RWPE2 (cell line): ENCODE measurements at regions not wholly inside any gene's neighbourhood (a gene's known extent, or its start where the extent isn't known, plus 50 kb on each side); places are given as distances from the start of the nearest gene placed in this dataset.
"Not testable (repeated sequence)": the region's sequence is repeated elsewhere in the genome, so short reads cannot be mapped to it uniquely, and the experiment has no call there.

Source experiments
- ATAC-seq: fragments of 200-7000 bp; cut with Tn5 transposase; 3 replicates; pipeline ENCODE4 v1.9.1; 2021; ENCODE audit warnings: low read depth
- DNase-seq: peaks from one replicate; pipeline ENCODE4 v3.0.0-alpha.2; 2020; ENCODE audit warnings: low spot score
- H3K27ac ChIP-seq: fragments of 450-650 bp; 2 replicates; pipeline ENCODE4 v1.5.1; 2017; ENCODE audit warnings: mild to moderate bottlenecking; ENCODE audit not compliant: poor library complexity, severe bottlenecking
- H3K27me3 ChIP-seq: fragments of 250-450 bp; sonication (Bioruptor Pico); 2 replicates; pipeline ENCODE4 v1.5.1; 2021; ENCODE audit warnings: mild to moderate bottlenecking, moderate library complexity; ENCODE audit not compliant: insufficient read depth, poor library complexity, severe bottlenecking
- H3K36me3 ChIP-seq: fragments of 250-450 bp; sonication (Bioruptor Pico); 2 replicates; pipeline ENCODE4 v1.5.1; 2020; ENCODE audit warnings: low read depth, mild to moderate bottlenecking, moderate library complexity
- H3K4me1 ChIP-seq: fragments of 250-450 bp; sonication (Bioruptor Pico); 2 replicates; pipeline ENCODE4 v1.5.1; 2021; ENCODE audit warnings: mild to moderate bottlenecking, moderate library complexity; ENCODE audit not compliant: insufficient read depth, poor library complexity, severe bottlenecking
- H3K4me3 ChIP-seq: fragments of 250-450 bp; sonication (Bioruptor Pico); 2 replicates; pipeline ENCODE4 v1.5.1; 2021; ENCODE audit warnings: mild to moderate bottlenecking, moderate library complexity; ENCODE audit not compliant: severe bottlenecking
- H3K9me3 ChIP-seq: fragments of 250-450 bp; sonication (Bioruptor Pico); 2 replicates; pipeline ENCODE4 v1.5.1; 2021; ENCODE audit warnings: mild to moderate bottlenecking, moderate library complexity; ENCODE audit not compliant: severe bottlenecking
- CTCF ChIP-seq: fragments of 450-650 bp; IDR thresholded peaks from one replicate; pipeline ENCODE4 v1.5.1; 2017; ENCODE audit warnings: mild to moderate bottlenecking, moderate library complexity; ENCODE audit not compliant: poor library complexity, severe bottlenecking

GRCh38 chr9:33709269-33709668 is 86.1 kb upstream of the PRSS3 start:
- Histone ChIP-seq H3K9me3 (no peaks in the 10 kb centered on the region), H3K27me3 (no peaks in the 10 kb centered on the region), H3K36me3 (no peaks in the 10 kb centered on the region), H3K4me1 (no peaks in the 10 kb centered on the region), H3K4me3 (no peak overlapping the region), H3K27ac (no peak overlapping the region)
- TF ChIP-seq CTCF: no peak
- no peak for ATAC-seq
- DNase-seq: no peak

- not testable (repeated sequence) for H3K36me3 ChIP-seq, H3K27ac ChIP-seq, DNase-seq, H3K4me1 ChIP-seq, H3K4me3 ChIP-seq, ATAC-seq, H3K9me3 ChIP-seq, H3K27me3 ChIP-seq
These were observed 83.9 kb upstream of the PRSS3 start for GRCh38 chr9:33711418-33711817.

GRCh38 chr9:33714989-33715388 is 80.4 kb upstream of the PRSS3 start:
- no peak overlapping the region for H3K27ac ChIP-seq
- TF ChIP-seq CTCF: no peak
- no peak overlapping the region for H3K4me3 ChIP-seq
- H3K27me3 ChIP-seq: no peaks in the 10 kb centered on the region
- H3K4me1 ChIP-seq: no peaks in the 10 kb centered on the region
- ATAC-seq (no peak), DNase-seq (no peak)
- H3K9me3 ChIP-seq: no peaks in the 10 kb centered on the region
- H3K36me3 ChIP-seq: no peaks in the 10 kb centered on the region

- H3K4me3 ChIP-seq: no peak overlapping the region
- ATAC-seq (peak; percentile 37; the same call in 1 of the 3 replicates), DNase-seq (no peak)
- no peaks in the 10 kb centered on the region for H3K36me3 ChIP-seq
- TF ChIP-seq CTCF: no peak
- H3K27ac ChIP-seq: no peak overlapping the region
- H3K9me3 ChIP-seq: no peaks in the 10 kb centered on the region
- H3K27me3 ChIP-seq: no peaks in the 10 kb centered on the region
- H3K4me1 ChIP-seq: no peaks in the 10 kb centered on the region
These were observed 76.4 kb upstream of the PRSS3 start for GRCh38 chr9:33718987-33719386.

GRCh38 chr9:33719581-33720374 is 75.6 kb upstream of the PRSS3 start:
- H3K9me3 ChIP-seq: no peaks in the 10 kb centered on the region
- H3K4me1 ChIP-seq: no peaks in the 10 kb centered on the region
- TF ChIP-seq CTCF: peak; percentile 41
- DNase-seq (no peak), ATAC-seq (peak; percentile 38; the same call in 1 of the 3 replicates)
- no peaks in the 10 kb centered on the region for H3K27me3 ChIP-seq
- no peak overlapping the region for H3K27ac ChIP-seq
- no peaks in the 10 kb centered on the region for H3K36me3 ChIP-seq
- H3K4me3 ChIP-seq: no peak overlapping the region
